ENCODE measurements at regions not wholly inside any gene's neighbourhood (a gene's known extent, or its start where the extent isn't known, plus 50 kb on each side); places are given as distances from the start of the nearest gene placed in this dataset.

- TF ChIP-seq, protein P1, sequence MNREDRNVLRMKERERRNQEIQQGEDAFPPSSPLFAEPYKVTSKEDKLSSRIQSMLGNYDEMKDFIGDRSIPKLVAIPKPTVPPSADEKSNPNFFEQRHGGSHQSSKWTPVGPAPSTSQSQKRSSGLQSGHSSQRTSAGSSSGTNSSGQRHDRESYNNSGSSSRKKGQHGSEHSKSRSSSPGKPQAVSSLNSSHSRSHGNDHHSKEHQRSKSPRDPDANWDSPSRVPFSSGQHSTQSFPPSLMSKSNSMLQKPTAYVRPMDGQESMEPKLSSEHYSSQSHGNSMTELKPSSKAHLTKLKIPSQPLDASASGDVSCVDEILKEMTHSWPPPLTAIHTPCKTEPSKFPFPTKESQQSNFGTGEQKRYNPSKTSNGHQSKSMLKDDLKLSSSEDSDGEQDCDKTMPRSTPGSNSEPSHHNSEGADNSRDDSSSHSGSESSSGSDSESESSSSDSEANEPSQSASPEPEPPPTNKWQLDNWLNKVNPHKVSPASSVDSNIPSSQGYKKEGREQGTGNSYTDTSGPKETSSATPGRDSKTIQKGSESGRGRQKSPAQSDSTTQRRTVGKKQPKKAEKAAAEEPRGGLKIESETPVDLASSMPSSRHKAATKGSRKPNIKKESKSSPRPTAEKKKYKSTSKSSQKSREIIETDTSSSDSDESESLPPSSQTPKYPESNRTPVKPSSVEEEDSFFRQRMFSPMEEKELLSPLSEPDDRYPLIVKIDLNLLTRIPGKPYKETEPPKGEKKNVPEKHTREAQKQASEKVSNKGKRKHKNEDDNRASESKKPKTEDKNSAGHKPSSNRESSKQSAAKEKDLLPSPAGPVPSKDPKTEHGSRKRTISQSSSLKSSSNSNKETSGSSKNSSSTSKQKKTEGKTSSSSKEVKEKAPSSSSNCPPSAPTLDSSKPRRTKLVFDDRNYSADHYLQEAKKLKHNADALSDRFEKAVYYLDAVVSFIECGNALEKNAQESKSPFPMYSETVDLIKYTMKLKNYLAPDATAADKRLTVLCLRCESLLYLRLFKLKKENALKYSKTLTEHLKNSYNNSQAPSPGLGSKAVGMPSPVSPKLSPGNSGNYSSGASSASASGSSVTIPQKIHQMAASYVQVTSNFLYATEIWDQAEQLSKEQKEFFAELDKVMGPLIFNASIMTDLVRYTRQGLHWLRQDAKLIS (CRISPR knock-in tag; IDR thresholded peaks at IDR 0.05), result no peak
- TF ChIP-seq ATF7 (IDR thresholded peaks at IDR 0.05) (no peak), ATF7 (CRISPR knock-in tag; IDR thresholded peaks at IDR 0.05) (no peak), ZNF660 (CRISPR knock-in tag; IDR thresholded peaks at IDR 0.05; ENCODE audit: borderline replicate concordance, low read depth) (no peak), ZFP37 (CRISPR knock-in tag; IDR thresholded peaks at IDR 0.05; ENCODE audit: borderline replicate concordance) (no peak), SAP130 (CRISPR knock-in tag; IDR thresholded peaks at IDR 0.05; ENCODE audit: low read depth) (peak; percentile 50), TMF1 (CRISPR knock-in tag; IDR thresholded peaks at IDR 0.05; ENCODE audit: low read depth) (no peak), BCL6 (CRISPR knock-in tag; IDR thresholded peaks at IDR 0.05) (peak; percentile 62), ZNF44 (CRISPR knock-in tag; IDR thresholded peaks at IDR 0.05) (no peak), ZNF460 (CRISPR knock-in tag; IDR thresholded peaks at IDR 0.05; ENCODE audit: borderline replicate concordance) (no peak), HES4 (CRISPR knock-in tag; IDR thresholded peaks at IDR 0.05; ENCODE audit: borderline replicate concordance) (no peak), SOX6 (IDR thresholded peaks at IDR 0.05) (no peak), SOX6 (CRISPR knock-in tag; IDR thresholded peaks at IDR 0.05) (peak; percentile 84), ZNF530 (CRISPR knock-in tag; IDR thresholded peaks at IDR 0.05; ENCODE audit: low read depth) (no peak), MIXL1 (CRISPR knock-in tag; IDR thresholded peaks at IDR 0.05) (no peak), GLI4 (CRISPR knock-in tag; IDR thresholded peaks at IDR 0.05; ENCODE audit: borderline replicate concordance) (no peak), ZNF350 (CRISPR knock-in tag; IDR thresholded peaks at IDR 0.05; ENCODE audit: borderline replicate concordance, low read depth) (no peak), ZSCAN21 (CRISPR knock-in tag; IDR thresholded peaks at IDR 0.05; ENCODE audit: borderline replicate concordance) (no peak), ZFP41 (CRISPR knock-in tag; IDR thresholded peaks at IDR 0.05; ENCODE audit: borderline replicate concordance) (no peak), SIN3A (IDR thresholded peaks at IDR 0.05; ENCODE audit: borderline replicate concordance, low read depth, low read length) (no peak), ZNF205 (CRISPR knock-in tag; IDR thresholded peaks at IDR 0.05) (no peak), ZNF160 (CRISPR knock-in tag; IDR thresholded peaks at IDR 0.05) (no peak)
- TF ChIP-seq, protein P2, sequence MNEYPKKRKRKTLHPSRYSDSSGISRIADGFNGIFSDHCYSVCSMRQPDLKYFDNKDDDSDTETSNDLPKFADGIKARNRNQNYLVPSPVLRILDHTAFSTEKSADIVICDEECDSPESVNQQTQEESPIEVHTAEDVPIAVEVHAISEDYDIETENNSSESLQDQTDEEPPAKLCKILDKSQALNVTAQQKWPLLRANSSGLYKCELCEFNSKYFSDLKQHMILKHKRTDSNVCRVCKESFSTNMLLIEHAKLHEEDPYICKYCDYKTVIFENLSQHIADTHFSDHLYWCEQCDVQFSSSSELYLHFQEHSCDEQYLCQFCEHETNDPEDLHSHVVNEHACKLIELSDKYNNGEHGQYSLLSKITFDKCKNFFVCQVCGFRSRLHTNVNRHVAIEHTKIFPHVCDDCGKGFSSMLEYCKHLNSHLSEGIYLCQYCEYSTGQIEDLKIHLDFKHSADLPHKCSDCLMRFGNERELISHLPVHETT (CRISPR knock-in tag; conservative IDR thresholded peaks at IDR 0.05), result no peak
- TF ChIP-seq, protein P3, sequence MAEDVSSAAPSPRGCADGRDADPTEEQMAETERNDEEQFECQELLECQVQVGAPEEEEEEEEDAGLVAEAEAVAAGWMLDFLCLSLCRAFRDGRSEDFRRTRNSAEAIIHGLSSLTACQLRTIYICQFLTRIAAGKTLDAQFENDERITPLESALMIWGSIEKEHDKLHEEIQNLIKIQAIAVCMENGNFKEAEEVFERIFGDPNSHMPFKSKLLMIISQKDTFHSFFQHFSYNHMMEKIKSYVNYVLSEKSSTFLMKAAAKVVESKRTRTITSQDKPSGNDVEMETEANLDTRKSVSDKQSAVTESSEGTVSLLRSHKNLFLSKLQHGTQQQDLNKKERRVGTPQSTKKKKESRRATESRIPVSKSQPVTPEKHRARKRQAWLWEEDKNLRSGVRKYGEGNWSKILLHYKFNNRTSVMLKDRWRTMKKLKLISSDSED (CRISPR knock-in tag; IDR thresholded peaks at IDR 0.05), result no peak
- TF ChIP-seq, protein P4, sequence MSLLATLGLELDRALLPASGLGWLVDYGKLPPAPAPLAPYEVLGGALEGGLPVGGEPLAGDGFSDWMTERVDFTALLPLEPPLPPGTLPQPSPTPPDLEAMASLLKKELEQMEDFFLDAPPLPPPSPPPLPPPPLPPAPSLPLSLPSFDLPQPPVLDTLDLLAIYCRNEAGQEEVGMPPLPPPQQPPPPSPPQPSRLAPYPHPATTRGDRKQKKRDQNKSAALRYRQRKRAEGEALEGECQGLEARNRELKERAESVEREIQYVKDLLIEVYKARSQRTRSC (CRISPR knock-in tag; IDR thresholded peaks at IDR 0.05; ENCODE audit: low read depth), result no peak
Measured at GRCh38 chr1:90402893-90403849, 313.9 kb downstream of the BARHL2 start (continued).

Data from HepG2 (cell line).